ENCODE measurements at regions not wholly inside any gene's neighbourhood (a gene's known extent, or its start where the extent isn't known, plus 50 kb on each side); places are given as distances from the start of the nearest gene placed in this dataset.

DNA sequence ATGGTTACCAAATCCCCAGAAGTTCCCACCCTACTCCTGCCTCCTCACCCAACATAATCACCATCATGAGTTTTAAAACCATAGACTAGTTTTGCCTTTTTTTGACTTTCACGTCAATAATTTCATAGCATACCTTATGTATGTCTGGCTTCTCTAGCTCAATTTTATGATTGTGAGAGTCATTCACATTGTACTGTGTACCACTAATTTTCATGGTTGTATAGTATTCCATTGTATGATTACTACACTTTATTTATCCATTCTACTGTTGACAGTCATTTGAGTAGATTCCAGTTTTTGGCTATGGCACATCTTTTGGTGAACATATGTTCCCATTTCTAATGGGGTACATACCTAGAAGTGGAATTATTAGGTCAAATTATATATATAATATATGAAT lies 195.3 kb upstream of the TCF21 start:
- Mint-ChIP-seq H3K9me3 (peaks cover 3% of the 10 kb centered on the region), H3K27me3 (peaks cover 13% of the 10 kb centered on the region), H3K4me1 (ENCODE audit: low read depth) (no peaks in the 10 kb centered on the region), H3K27ac (no peak overlapping the region), H3K4me3 (no peak overlapping the region), H3K36me3 (ENCODE audit: low read depth) (no peaks in the 10 kb centered on the region)
- DNase-seq: no peak

DNA sequence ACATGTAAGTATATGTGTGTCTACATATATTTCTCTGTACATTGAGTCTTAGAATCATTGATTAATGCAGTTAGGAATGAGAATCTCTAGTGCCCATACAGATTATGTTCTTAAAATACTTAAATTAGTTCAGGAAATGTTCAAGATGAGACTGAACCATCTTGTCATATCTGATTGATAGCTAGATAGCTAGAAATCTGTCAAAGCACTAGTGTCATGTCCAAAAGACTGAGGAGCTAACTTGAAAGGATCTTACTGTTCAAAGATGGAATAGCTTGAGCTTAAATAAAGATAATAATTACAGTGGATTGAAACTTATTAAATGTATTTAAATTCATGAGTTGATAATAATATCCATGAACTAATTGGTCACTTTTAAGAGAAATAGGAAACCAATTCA lies 191.7 kb upstream of the TCF21 start:
- no peaks in the 10 kb centered on the region for H3K36me3 Mint-ChIP-seq (ENCODE audit: low read depth)
- H3K4me3 Mint-ChIP-seq: no peak overlapping the region
- no peaks in the 10 kb centered on the region for H3K9me3 Mint-ChIP-seq
- DNase-seq: no peak
- H3K27ac Mint-ChIP-seq: no peak overlapping the region
- peaks cover 23% of the 10 kb centered on the region for H3K27me3 Mint-ChIP-seq
- no peaks in the 10 kb centered on the region for H3K4me1 Mint-ChIP-seq (ENCODE audit: low read depth)

DNA sequence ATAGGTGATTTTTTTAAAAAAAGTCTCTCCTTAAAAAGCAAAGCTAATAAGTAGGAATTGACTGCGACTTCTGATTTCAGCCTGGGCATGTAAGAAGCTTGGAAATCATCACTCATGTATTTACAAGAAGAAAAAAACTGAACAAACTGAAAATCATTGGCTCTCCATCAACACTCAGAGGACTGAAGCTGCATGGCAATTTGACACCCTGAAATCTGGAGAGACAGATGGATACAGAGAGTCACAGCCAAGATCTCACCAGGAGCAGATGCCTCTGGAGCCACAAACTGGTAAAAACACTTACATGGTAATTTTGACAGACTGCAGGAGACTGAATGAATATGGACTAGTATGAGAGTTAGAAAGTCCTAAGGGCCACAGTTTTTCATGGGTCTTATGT lies 191.2 kb upstream of the TCF21 start:
- no peaks in the 10 kb centered on the region for H3K4me1 Mint-ChIP-seq (ENCODE audit: low read depth)
- no peak overlapping the region for H3K4me3 Mint-ChIP-seq
- DNase-seq: no peak
- peaks cover 28% of the 10 kb centered on the region for H3K27me3 Mint-ChIP-seq
- no peaks in the 10 kb centered on the region for H3K36me3 Mint-ChIP-seq (ENCODE audit: low read depth)
- no peaks in the 10 kb centered on the region for H3K9me3 Mint-ChIP-seq
- H3K27ac Mint-ChIP-seq: no peak overlapping the region

DNA sequence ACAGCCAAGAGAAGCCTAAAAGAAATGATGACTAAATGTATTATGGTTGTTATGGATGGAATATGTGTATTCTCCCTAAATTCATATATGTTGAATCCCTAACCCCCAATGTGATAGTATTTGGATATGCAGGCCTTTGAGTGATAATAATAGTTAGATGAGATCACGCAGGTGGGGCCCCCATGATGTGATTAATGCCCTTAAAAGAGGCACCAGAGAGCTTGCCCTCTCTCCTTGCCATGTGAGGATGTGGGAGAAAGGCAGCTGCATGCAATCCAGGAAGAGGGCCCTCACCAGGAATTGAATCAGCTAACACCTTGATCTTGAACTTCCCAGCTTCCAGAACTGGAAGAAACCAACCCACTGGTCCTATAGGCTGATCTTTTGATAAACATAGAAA lies 190.6 kb upstream of the TCF21 start:
- Mint-ChIP-seq H3K4me3 (no peak overlapping the region), H3K4me1 (ENCODE audit: low read depth) (no peaks in the 10 kb centered on the region), H3K36me3 (ENCODE audit: low read depth) (no peaks in the 10 kb centered on the region), H3K27me3 (peaks cover 31% of the 10 kb centered on the region), H3K27ac (no peak overlapping the region), H3K9me3 (no peaks in the 10 kb centered on the region)
- DNase-seq: no peak

DNA sequence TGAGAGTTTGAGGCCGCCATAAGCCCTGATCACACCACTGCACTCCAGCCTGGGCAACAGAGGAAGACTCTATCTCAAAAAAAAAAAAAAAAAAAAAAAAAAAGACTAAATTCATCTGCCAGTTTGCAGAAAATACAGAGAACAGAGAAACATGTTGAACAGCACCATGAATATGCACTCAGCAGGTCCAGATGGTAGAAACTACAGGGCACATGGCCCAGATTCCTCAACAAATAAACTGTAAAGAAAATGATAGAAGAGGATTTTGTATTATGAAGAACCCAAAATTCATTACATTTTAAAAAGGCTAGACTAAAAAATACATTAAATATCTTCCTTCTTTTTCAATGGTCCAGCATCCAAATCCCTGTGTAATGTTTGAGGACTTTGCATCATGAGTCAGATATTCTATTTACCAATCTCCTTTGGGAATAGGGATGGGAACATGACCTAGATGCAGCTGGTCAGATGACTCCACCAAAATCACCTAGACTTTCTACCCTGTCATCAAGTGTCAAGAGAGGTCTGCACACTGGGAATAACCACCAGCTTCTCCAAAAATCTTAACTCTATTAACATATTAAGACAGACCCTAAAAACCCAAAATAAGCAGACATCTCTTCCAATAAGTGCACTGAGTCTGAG lies 189.1 kb upstream of the TCF21 start:
- Mint-ChIP-seq H3K9me3 (no peaks in the 10 kb centered on the region), H3K27me3 (peaks cover 31% of the 10 kb centered on the region), H3K4me3 (no peak overlapping the region), H3K4me1 (ENCODE audit: low read depth) (no peaks in the 10 kb centered on the region), H3K27ac (no peak overlapping the region), H3K36me3 (ENCODE audit: low read depth) (no peaks in the 10 kb centered on the region)
- DNase-seq: no peak

DNA sequence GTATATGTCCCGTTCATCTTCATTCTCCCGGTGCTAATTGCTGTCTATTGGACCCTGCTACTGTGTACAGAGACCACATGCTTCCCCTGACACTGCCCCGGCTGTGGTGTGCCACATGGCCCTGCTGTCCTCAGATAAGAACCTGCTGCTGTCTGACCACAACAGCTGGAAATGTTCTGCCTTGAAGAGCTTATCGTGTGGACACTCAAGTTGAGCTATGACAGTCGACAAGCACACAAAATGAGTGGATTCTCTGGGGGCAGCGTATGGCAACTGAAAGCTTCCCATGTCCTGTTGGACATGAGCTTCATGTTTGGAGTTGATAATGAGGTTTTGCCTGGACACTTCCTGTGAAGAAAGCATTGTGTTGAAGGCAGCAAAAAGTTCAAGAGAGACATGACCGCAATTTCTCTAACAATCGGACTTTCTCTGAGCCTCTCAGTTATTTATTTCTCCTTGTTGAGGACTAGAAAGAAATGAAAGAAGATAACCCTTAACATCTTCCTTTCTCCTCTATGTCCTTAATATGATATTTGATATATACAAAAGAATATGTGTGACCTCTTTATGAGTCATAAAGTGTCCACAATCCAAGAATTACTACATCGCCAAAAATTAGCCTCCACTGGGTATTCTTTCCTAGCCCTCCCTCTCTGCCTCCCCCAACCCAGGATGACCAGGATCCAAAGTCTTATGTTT lies 187.1 kb upstream of the TCF21 start:
- no peak for DNase-seq
- no peak overlapping the region for H3K4me3 Mint-ChIP-seq
- H3K9me3 Mint-ChIP-seq: no peaks in the 10 kb centered on the region
- H3K27ac Mint-ChIP-seq: no peak overlapping the region
- H3K27me3 Mint-ChIP-seq: peaks cover 30% of the 10 kb centered on the region
- no peaks in the 10 kb centered on the region for H3K4me1 Mint-ChIP-seq (ENCODE audit: low read depth)
- H3K36me3 Mint-ChIP-seq (ENCODE audit: low read depth): no peaks in the 10 kb centered on the region

DNA sequence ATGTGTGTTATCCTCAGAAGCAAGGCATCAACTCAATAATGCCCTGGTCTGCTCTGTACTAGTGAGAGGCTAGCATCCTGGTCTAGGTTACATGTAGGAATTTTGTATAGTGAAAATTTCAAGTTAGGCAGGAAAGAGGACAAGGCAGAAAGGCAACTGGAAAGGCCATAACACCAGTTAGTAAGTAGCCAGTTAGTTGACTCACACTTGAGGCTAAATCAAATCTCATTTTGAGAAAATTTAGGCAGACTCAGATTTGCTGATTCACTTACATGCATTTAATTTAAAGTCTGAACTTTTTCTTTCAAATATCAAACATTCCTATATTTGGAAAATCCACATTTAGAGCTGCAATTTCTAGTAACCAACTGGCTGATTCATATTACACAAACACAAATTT lies 184.5 kb upstream of the TCF21 start:
- no peak for DNase-seq
- Mint-ChIP-seq H3K4me3 (no peak overlapping the region), H3K9me3 (no peaks in the 10 kb centered on the region), H3K27ac (no peak overlapping the region), H3K27me3 (peaks cover 20% of the 10 kb centered on the region), H3K36me3 (ENCODE audit: low read depth) (no peaks in the 10 kb centered on the region), H3K4me1 (ENCODE audit: low read depth) (peaks cover 2% of the 10 kb centered on the region)

DNA sequence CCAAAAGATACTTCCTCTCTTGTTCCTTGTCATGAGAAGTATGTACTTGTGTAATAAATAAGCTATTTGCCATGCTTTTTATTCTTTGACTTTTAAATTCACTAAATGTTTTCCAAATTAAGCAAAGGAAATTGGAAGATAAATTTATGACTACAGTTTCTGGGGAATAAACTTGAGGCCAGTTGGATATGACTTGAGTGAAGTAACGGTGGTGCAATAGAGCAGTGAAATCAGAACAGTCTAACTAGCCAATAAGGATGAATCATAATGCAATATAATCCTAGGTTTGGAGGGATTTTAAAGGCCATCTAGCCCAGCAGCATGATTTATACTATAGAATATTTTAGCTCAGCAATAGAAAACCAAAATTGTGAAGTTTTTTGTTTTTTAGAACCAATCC lies 183.8 kb upstream of the TCF21 start:
- H3K4me3 Mint-ChIP-seq: no peak overlapping the region
- no peaks in the 10 kb centered on the region for H3K9me3 Mint-ChIP-seq
- no peaks in the 10 kb centered on the region for H3K36me3 Mint-ChIP-seq (ENCODE audit: low read depth)
- no peak for DNase-seq
- H3K27ac Mint-ChIP-seq: no peak overlapping the region
- peaks cover 2% of the 10 kb centered on the region for H3K4me1 Mint-ChIP-seq (ENCODE audit: low read depth)
- peaks cover 16% of the 10 kb centered on the region for H3K27me3 Mint-ChIP-seq

DNA sequence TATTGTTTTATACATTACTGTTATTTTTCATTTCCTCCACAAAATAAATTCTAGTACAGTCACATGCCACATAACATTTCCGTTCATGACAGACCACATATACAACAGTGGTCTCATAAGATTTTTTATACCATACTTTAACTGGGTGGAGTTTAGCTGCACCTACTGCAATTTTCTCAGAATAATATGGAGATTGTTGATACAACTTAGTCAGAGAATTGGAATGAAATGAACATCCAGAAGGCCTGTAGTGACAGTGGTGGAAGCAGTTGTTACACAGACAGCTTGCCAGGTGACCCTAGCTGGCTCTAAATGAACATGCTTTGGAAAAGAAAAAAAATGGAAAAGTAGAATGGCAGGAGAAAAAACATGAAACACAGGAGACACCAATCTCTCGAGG lies 183.2 kb upstream of the TCF21 start:
- H3K27ac Mint-ChIP-seq: no peak overlapping the region
- peaks cover 13% of the 10 kb centered on the region for H3K27me3 Mint-ChIP-seq
- H3K4me1 Mint-ChIP-seq (ENCODE audit: low read depth): peaks cover 2% of the 10 kb centered on the region
- no peaks in the 10 kb centered on the region for H3K9me3 Mint-ChIP-seq
- H3K36me3 Mint-ChIP-seq (ENCODE audit: low read depth): no peaks in the 10 kb centered on the region
- H3K4me3 Mint-ChIP-seq: no peak overlapping the region
- DNase-seq: no peak

DNA sequence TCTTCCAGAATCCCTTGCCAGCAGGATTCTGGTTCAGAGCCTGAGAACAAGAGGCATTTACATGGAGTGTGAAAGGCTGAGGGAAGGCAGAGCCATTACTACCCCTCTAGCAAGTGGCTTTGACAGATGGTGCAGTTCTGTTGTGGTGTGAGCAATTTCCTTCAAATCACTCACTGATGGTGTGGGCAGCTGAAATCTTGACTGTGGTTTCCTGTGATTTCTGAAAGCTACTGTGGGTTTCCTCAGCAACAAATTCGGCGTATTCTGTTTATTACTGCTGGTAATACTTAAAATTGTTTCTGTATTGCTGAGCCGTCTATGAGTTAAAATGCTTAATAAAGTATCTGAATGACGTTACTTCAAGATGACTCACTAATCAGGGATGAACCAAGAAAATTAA lies 181.5 kb upstream of the TCF21 start:
- Mint-ChIP-seq H3K36me3 (ENCODE audit: low read depth) (no peaks in the 10 kb centered on the region), H3K9me3 (no peaks in the 10 kb centered on the region), H3K4me3 (no peak overlapping the region), H3K27me3 (peaks cover 10% of the 10 kb centered on the region), H3K27ac (no peak overlapping the region), H3K4me1 (ENCODE audit: low read depth) (peaks cover 2% of the 10 kb centered on the region)
- no peak for DNase-seq

DNA sequence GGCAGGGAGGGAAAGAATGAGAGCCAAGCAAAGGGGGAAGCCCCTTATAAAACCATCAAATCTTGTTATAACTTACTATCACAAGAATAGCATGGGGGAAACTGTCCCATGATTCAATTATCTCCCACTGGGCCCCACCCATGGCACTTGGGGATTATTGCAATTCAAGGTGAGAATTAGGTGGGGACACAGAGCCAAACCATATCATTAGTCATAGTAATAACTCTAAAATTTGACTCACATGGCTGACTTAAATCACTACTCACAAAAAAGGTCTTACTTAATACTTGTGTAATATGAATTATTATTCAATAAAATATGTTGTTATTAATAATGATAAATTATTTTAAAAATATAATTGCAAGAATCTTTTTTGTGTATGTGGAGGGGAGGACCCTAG lies 178.1 kb upstream of the TCF21 start:
- peaks cover 2% of the 10 kb centered on the region for H3K4me1 Mint-ChIP-seq (ENCODE audit: low read depth)
- DNase-seq: no peak
- peaks cover 12% of the 10 kb centered on the region for H3K27me3 Mint-ChIP-seq
- H3K9me3 Mint-ChIP-seq: no peaks in the 10 kb centered on the region
- H3K27ac Mint-ChIP-seq: no peak overlapping the region
- H3K4me3 Mint-ChIP-seq: no peak overlapping the region
- H3K36me3 Mint-ChIP-seq (ENCODE audit: low read depth): no peaks in the 10 kb centered on the region

DNA sequence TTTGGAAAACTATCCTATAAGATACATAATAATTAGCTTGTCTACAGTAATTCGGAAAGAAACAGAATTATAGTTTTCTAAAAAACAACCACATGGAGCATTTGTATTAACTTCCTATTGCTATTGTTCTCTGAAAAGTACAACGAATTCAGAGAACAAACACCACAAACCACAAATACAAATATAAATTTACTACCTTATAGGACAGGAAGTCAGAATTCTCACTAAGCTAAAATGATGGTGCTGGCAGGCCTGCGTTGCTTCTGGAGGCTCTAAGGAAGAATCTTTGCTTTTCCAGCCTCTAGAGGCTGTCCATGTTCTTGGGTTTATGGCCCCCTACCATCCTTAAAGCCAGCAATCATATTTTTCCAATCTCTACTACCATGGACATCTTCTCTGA lies 173.6 kb upstream of the TCF21 start:
- Mint-ChIP-seq H3K27me3 (peaks cover 14% of the 10 kb centered on the region), H3K36me3 (ENCODE audit: low read depth) (no peaks in the 10 kb centered on the region), H3K4me1 (ENCODE audit: low read depth) (no peaks in the 10 kb centered on the region), H3K9me3 (no peaks in the 10 kb centered on the region), H3K27ac (no peak overlapping the region), H3K4me3 (no peak overlapping the region)
- no peak for DNase-seq

DNA sequence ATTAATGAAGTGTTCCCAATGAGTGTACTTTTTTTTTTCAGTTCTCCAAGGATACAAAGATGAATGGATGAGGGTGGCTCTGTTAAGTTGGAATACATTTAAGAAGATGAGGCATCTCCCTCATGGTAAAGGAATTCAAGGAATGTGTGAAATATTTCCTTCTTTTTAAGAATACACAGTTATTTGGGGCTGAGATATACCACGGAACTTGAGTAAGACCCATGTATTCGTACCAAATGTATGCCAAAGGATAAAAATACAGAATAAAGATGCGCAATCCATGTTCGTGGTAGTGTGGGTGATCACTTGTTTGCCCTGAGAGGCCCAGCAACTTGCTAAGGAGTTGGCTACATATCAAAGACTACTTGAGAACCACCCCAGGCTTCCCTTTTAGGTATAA lies 164.2 kb upstream of the TCF21 start:
- Mint-ChIP-seq H3K9me3 (peaks cover 9% of the 10 kb centered on the region), H3K27ac (no peak overlapping the region), H3K36me3 (ENCODE audit: low read depth) (no peaks in the 10 kb centered on the region), H3K4me3 (no peak overlapping the region), H3K27me3 (peaks cover 9% of the 10 kb centered on the region), H3K4me1 (ENCODE audit: low read depth) (no peaks in the 10 kb centered on the region)
- no peak for DNase-seq

DNA sequence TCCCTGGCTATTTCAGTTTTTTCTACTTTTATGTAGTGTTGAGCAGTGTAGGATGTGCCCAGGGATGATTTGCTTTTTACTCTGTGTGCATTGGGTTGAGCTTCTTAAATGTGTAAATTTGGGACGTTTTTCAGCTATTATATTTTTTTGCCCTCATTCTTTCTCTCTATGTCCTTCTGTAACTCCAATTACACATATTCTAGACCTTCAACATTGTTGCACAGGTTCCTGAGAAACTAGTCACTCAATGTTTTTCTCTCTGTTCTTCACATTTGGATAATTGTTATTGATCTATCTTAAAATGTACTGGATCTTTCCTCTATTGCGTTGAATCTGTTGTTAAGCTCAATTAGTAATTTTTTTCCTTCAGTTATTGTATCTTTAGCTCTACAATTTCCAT lies 162.7 kb upstream of the TCF21 start:
- H3K4me3 Mint-ChIP-seq: no peak overlapping the region
- no peaks in the 10 kb centered on the region for H3K36me3 Mint-ChIP-seq (ENCODE audit: low read depth)

DNA sequence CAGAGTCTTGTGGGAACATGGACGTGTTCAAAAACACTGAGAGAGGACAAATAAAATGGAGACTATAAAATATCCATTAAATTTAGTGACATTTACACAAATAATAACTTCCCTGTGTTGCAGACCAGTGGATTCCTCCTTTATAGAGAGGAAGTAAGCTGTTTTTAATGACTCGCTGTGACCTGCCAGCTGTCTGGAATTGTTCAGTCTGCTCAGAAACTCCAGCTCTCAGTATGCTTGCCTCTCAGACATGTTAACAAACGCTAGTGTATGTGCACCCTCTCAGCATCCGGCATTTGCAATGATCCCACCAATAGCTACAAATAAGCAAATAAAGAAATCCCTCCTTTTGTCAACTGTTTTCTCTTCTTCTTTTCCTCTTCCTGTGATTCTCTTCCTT lies 158.0 kb upstream of the TCF21 start:
- no peak overlapping the region for H3K27ac Mint-ChIP-seq
- no peaks in the 10 kb centered on the region for H3K4me1 Mint-ChIP-seq (ENCODE audit: low read depth)
- H3K4me3 Mint-ChIP-seq: no peak overlapping the region
- H3K9me3 Mint-ChIP-seq: peaks cover 5% of the 10 kb centered on the region
- no peaks in the 10 kb centered on the region for H3K36me3 Mint-ChIP-seq (ENCODE audit: low read depth)
- DNase-seq: no peak
- peaks cover 6% of the 10 kb centered on the region for H3K27me3 Mint-ChIP-seq

More for the DNA sequence above, 162.7 kb upstream of the TCF21 start:
- Mint-ChIP-seq H3K27ac (no peak overlapping the region), H3K9me3 (peaks cover 9% of the 10 kb centered on the region), H3K4me1 (ENCODE audit: low read depth) (no peaks in the 10 kb centered on the region), H3K27me3 (peaks cover 9% of the 10 kb centered on the region)
- no peak for DNase-seq

DNA sequence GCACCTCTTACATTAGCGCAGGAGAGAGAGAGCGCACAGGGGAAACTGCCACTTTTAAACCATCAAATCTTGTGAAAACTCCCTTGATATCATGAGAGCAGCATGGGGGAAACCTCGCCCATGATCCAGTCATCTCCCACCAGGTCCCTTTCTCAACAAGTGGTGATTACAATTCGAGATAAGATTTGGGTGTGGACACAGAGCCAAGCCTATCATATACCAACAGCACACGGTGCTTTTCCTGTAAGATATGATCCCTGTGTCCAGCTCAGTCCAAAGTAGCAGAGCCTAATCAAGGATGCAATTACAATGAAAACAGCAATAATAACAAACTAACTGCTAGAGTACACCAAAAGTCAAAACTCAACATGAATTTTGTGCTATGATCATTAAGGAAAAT lies 148.7 kb upstream of the TCF21 start:
- H3K27ac Mint-ChIP-seq: no peak overlapping the region

More for the DNA sequence above, 148.7 kb upstream of the TCF21 start:
- Mint-ChIP-seq H3K4me3 (no peak overlapping the region), H3K9me3 (no peaks in the 10 kb centered on the region), H3K27me3 (no peaks in the 10 kb centered on the region), H3K4me1 (ENCODE audit: low read depth) (no peaks in the 10 kb centered on the region), H3K36me3 (ENCODE audit: low read depth) (no peaks in the 10 kb centered on the region)
- DNase-seq: no peak
